Esophagus (tissue), 2 donors: ENCODE measurements at regions not wholly inside any gene's neighbourhood (a gene's known extent, or its start where the extent isn't known, plus 50 kb on each side); places are given as distances from the start of the nearest gene placed in this dataset.

Source experiments
- H3K27ac ChIP-seq, 2 donors: one replicate each; pipeline ENCODE4 v1.5.1; 2013; ENCODE audit warnings: low read depth in 2 of 2, mild to moderate bottlenecking in 2 of 2, inconsistent platforms in 1 of 2, low read length in 1 of 2, moderate library complexity in 1 of 2
- H3K27me3 ChIP-seq, 2 donors: one replicate each; pipeline ENCODE4 v1.6.1; 2013; ENCODE audit warnings: low read length in 2 of 2, control low read depth in 1 of 2, mild to moderate bottlenecking in 1 of 2; ENCODE audit not compliant: insufficient read depth in 2 of 2, control insufficient read depth in 1 of 2
- H3K36me3 ChIP-seq, 2 donors: one replicate each; pipeline ENCODE4 v1.6.1; 2013; ENCODE audit warnings: low read length in 1 of 2; ENCODE audit not compliant: control insufficient read depth in 2 of 2, insufficient read depth in 2 of 2
- H3K4me1 ChIP-seq, 2 donors: one replicate each; pipeline ENCODE4 v1.6.1; 2013; ENCODE audit warnings: low read length in 1 of 2; ENCODE audit not compliant: control insufficient read depth in 2 of 2, insufficient read depth in 2 of 2
- H3K4me3 ChIP-seq, 2 donors: one replicate each; pipeline ENCODE4 v1.5.1; 2013; ENCODE audit warnings: low read length in 2 of 2, mild to moderate bottlenecking in 2 of 2, low read depth in 1 of 2, moderate library complexity in 1 of 2
- H3K9me3 ChIP-seq, 2 donors: one replicate each; pipeline ENCODE4 v1.6.1; 2013; ENCODE audit warnings: mild to moderate bottlenecking in 2 of 2, low read depth in 1 of 2, low read length in 1 of 2, moderate library complexity in 1 of 2; ENCODE audit not compliant: control insufficient read depth in 2 of 2, insufficient read depth in 1 of 2
- WGBS, 2 donors: extraction: QIAGEN DNeasy Blood & Tissue Kit; methylation state at CpG; one replicate each; pipeline ENCODE4 v1.1.7; 2013; 5-methylcytosine and 5-hydroxymethylcytosine counted together
- donor health status: healthy with polysubstance abuse.
- donor health status: Bipolar disorder and iron deficiency.

DNA sequence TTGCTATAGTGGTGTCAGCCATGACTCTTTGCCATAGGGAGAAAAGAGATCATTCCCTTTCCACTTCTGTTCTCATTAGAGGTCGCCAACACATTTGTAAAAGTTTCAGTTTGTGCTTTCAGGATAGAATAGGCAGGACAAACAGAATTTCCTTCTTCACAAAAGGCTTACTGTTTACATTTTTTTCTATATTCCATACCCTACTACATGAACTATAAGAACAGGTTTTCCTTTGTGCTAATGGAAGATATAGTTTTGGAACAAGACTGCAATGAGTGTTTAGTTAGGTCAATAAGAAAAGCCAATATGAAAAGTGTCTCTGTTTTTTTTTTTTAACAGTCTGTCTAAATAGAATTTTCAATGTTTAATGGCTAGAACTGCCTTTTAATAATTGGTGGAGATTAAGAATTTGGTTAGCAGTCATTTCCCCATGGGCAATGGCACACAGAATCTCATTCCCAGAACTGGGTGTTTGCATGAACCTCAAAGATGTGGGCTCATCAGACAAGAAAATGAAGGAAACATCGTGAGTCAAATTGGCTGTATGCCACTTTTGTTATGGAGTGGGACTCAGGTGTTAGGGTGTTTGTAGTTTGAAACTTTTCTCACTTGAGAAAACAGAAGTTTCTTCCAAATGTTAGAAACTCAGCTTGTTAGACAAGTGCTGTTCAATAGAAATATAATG, 75.2 kb upstream of the PRLR start:
- H3K27me3 ChIP-seq: no peaks in the 10 kb centered on the region
- H3K27ac ChIP-seq: no peak overlapping the region
- no peak overlapping the region for H3K4me3 ChIP-seq
- no peaks in the 10 kb centered on the region for H3K4me1 ChIP-seq
- H3K9me3 ChIP-seq: no peaks in the 10 kb centered on the region
- 52 to 53% methylated on average over 2 of the region's 2 CpGs for whole genome bisulfite sequencing, 2 donors
- H3K36me3 ChIP-seq: no peaks in the 10 kb centered on the region

- Histone ChIP-seq H3K36me3 (no peaks in the 10 kb centered on the region), H3K27ac (no peak overlapping the region), H3K27me3 (no peaks in the 10 kb centered on the region), H3K4me3 (no peak overlapping the region), H3K9me3 (no peaks in the 10 kb centered on the region), H3K4me1 (no peaks in the 10 kb centered on the region)
- WGBS, 2 donors: 48 to 49% methylated on average over 1 of the region's 1 CpG
Observed at GRCh38 chr5:35304291-35304690, 74.0 kb upstream of the PRLR start.

- no peak overlapping the region for H3K27ac ChIP-seq
- H3K36me3 ChIP-seq: no peaks in the 10 kb centered on the region
- no peaks in the 10 kb centered on the region for H3K9me3 ChIP-seq
- WGBS, 2 donors: 51 to 61% methylated on average over 2 of the region's 2 CpGs
- H3K27me3 ChIP-seq: no peaks in the 10 kb centered on the region
- H3K4me3 ChIP-seq: no peak overlapping the region
- no peaks in the 10 kb centered on the region for H3K4me1 ChIP-seq
Observed at GRCh38 chr5:35303152-35303551, 72.9 kb upstream of the PRLR start.

DNA sequence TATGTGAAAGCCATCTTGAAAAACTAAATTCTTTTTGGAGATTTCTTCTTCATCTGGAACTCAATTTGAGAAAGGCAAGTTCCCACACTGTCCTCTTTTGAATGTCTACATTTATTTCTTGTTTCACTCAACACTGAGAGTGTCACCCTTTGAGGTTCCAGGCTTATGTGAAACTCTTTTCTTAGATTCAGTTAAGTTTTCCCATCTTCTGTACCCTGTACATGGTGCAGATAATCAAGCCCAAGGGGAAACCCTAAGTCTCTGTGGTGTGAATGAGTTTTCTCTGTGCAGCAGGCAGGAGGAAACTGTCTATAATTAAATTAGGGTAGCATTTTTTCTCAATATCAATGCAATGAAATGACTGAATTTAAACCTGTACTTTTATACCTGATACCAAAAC, 72.3 kb upstream of the PRLR start:
- Histone ChIP-seq H3K4me1 (no peaks in the 10 kb centered on the region), H3K27me3 (no peaks in the 10 kb centered on the region), H3K36me3 (no peaks in the 10 kb centered on the region), H3K27ac (no peak overlapping the region), H3K4me3 (no peak overlapping the region), H3K9me3 (no peaks in the 10 kb centered on the region)

DNA sequence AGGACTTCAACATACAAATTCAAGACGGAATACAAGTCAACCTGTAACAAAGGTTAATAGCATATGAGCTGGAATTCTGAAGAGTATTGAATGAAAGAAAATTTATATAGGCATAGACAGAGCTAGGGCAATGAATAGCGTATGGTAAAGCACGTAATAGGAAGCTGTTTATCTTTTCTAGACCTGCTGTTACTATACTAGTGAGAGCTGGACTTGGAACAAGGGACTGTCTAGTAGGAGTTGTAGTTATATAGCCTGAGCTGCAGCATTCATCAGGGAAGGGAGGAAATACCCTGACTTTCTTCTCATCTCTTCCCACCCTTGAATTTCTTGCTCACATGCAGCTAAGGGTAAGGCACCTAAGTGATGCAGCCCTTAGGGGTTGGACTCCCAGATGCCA, 67.5 kb upstream of the PRLR start:
- Histone ChIP-seq H3K27ac (no peak overlapping the region), H3K36me3 (no peaks in the 10 kb centered on the region), H3K4me1 (no peaks in the 10 kb centered on the region), H3K4me3 (no peak overlapping the region), H3K9me3 (no peaks in the 10 kb centered on the region), H3K27me3 (no peaks in the 10 kb centered on the region)
- 86% methylated on average over 3 of the region's 3 CpGs for WGBS, 2 donors

- no peaks in the 10 kb centered on the region for H3K27me3 ChIP-seq
- WGBS, 2 donors: 74 to 78% methylated on average over 2 of the region's 2 CpGs
- H3K4me3 ChIP-seq: no peak overlapping the region
- H3K4me1 ChIP-seq: no peaks in the 10 kb centered on the region
- no peak overlapping the region for H3K27ac ChIP-seq
- no peaks in the 10 kb centered on the region for H3K9me3 ChIP-seq
- no peaks in the 10 kb centered on the region for H3K36me3 ChIP-seq
Observed at GRCh38 chr5:35294976-35295375, 64.7 kb upstream of the PRLR start.

GRCh38 chr5:35294017-35294416, 63.7 kb upstream of the PRLR start:
- no peaks in the 10 kb centered on the region for H3K9me3 ChIP-seq
- H3K4me1 ChIP-seq: no peaks in the 10 kb centered on the region
- H3K36me3 ChIP-seq: no peaks in the 10 kb centered on the region
- H3K27ac ChIP-seq: no peak overlapping the region
- H3K4me3 ChIP-seq: no peak overlapping the region
- H3K27me3 ChIP-seq: no peaks in the 10 kb centered on the region
- WGBS, 2 donors: 74 to 77% methylated on average over 6 of the region's 6 CpGs

DNA sequence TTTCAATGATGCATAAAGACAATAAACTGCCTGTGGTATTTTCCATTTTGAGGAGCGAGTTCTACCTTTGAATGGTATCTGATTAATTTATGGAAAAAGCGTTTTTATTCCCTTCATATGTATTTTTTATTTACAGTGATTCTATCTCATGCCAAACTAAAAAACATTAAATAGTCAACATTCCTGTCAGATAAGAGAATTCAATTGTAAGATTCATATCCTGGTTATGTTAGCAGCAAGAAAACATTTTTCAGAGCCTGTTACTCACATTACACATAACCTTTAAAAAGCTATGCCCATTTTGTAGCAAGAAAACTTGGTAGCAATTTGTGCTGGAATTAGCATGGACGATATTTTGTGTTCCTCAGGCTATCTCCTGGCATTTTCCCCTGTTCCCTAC, 55.1 kb upstream of the PRLR start:
- Histone ChIP-seq H3K9me3 (no peaks in the 10 kb centered on the region), H3K4me1 (no peaks in the 10 kb centered on the region), H3K27ac (no peak overlapping the region), H3K4me3 (no peak overlapping the region), H3K27me3 (no peaks in the 10 kb centered on the region), H3K36me3 (no peaks in the 10 kb centered on the region)
- 68 to 70% methylated on average over 3 of the region's 3 CpGs for WGBS, 2 donors

DNA sequence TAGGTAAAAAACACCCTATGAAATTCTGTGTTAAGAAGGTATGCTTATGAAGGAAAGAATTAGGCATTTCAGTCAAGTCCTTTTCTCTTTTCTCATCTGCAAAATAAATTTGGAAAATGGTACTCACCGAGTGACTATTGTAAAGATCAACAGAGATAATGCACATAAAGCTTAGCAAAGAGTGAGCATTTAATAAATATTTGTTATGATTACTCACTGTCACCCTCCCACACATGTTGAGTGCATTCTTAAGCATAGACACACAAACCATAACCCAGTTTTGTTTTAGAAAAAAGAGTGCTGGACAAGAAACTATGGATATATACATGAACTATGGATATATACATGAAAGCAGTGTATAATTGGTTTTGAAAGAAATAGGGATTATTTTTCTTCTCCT, 54.7 kb upstream of the PRLR start:
- Histone ChIP-seq H3K9me3 (no peaks in the 10 kb centered on the region), H3K27me3 (no peaks in the 10 kb centered on the region), H3K36me3 (no peaks in the 10 kb centered on the region), H3K27ac (no peak overlapping the region), H3K4me3 (no peak overlapping the region), H3K4me1 (no peaks in the 10 kb centered on the region)
- WGBS, 2 donors: 42 to 43% methylated on average over 1 of the region's 1 CpG

- Histone ChIP-seq H3K27me3 (no peaks in the 10 kb centered on the region), H3K27ac (no peak overlapping the region), H3K4me1 (no peaks in the 10 kb centered on the region), H3K4me3 (no peak overlapping the region), H3K9me3 (no peaks in the 10 kb centered on the region), H3K36me3 (no peaks in the 10 kb centered on the region)
Observed at GRCh38 chr5:35284364-35284763, 54.1 kb upstream of the PRLR start.
